HFF-Myc (cell line): ENCODE measurements at regions not wholly inside any gene's neighbourhood (a gene's known extent, or its start where the extent isn't known, plus 50 kb on each side); places are given as distances from the start of the nearest gene placed in this dataset.

ENCODE experiments used
- DNase-seq: peaks from one replicate; pipeline ENCODE4 v3.0.0-alpha.2; 2011; ENCODE audit warnings: low read depth; ENCODE audit errors: extremely low read depth
- H3K4me3 ChIP-seq: replicated peaks from 2 replicates; pipeline ENCODE4 v1.5.1; 2011; ENCODE audit warnings: low read depth, mild to moderate bottlenecking, control low read depth, low read length
- CTCF ChIP-seq: IDR thresholded peaks from 2 replicates; pipeline ENCODE4 v1.5.1; 2012; ENCODE audit warnings: mild to moderate bottlenecking, low read depth, low read length, control low read depth; ENCODE audit errors: missing control alignments

- no peak overlapping the region for H3K4me3 ChIP-seq
- DNase-seq, result no peak
- TF ChIP-seq CTCF, result no peak
Observed at GRCh38 chr4:19727141-19727540, 524.6 kb upstream of the SLIT2 start.

GRCh38 chr4:19725130-19725529, 526.6 kb upstream of the SLIT2 start:
- H3K4me3 ChIP-seq, result no peak overlapping the region
- TF ChIP-seq CTCF, result no peak
- DNase-seq, result no peak

- no peak for TF ChIP-seq CTCF
- DNase-seq, result no peak
- no peak overlapping the region for H3K4me3 ChIP-seq
Observed at GRCh38 chr4:19722404-19722803, 529.3 kb upstream of the SLIT2 start.

GRCh38 chr4:19721587-19721986, 530.1 kb upstream of the SLIT2 start:
- no peak for DNase-seq
- H3K4me3 ChIP-seq, result no peak overlapping the region
- no peak for TF ChIP-seq CTCF

- no peak overlapping the region for H3K4me3 ChIP-seq
- TF ChIP-seq CTCF, result no peak
- no peak for DNase-seq
Observed at GRCh38 chr4:19720610-19721009, 531.1 kb upstream of the SLIT2 start.

GRCh38 chr4:19720190-19720589, 531.5 kb upstream of the SLIT2 start:
- DNase-seq, result no peak
- no peak for TF ChIP-seq CTCF
- no peak overlapping the region for H3K4me3 ChIP-seq

- peak; percentile 46 for DNase-seq
- no peak for TF ChIP-seq CTCF
- H3K4me3 ChIP-seq, result no peak overlapping the region
Observed at GRCh38 chr4:19711871-19712270, 539.8 kb upstream of the SLIT2 start.
